ENCODE measurements at regions not wholly inside any gene's neighbourhood (a gene's known extent, or its start where the extent isn't known, plus 50 kb on each side); places are given as distances from the start of the nearest gene placed in this dataset.

GRCh38 chr5:6188976-6189375, 189.4 kb downstream of the MED10 start:
- BruUV-seq (replicated peaks) = no TSS peak
- ATAC-seq (no peak), DNase-seq (no peak)
- Histone ChIP-seq H2AFZ (ENCODE audit: low read length) (no peak overlapping the region), H3K4me2 (ENCODE audit: low read length) (no peak overlapping the region), H3K9me2 (replicated peaks; ENCODE audit: low read length) (no peaks in the 10 kb centered on the region), H3K79me2 (ENCODE audit: low read length) (no peaks in the 10 kb centered on the region), H3K9ac (ENCODE audit: low read length) (no peak overlapping the region), H3K9me3 (ENCODE audit: low read length) (no peaks in the 10 kb centered on the region), H3F3A (ENCODE audit: low read length, unreplicated experiment) (no peaks in the 10 kb centered on the region), H3K27me3 (ENCODE audit: low read length) (no peaks in the 10 kb centered on the region), H3K4me3 (ENCODE audit: low read length) (no peak overlapping the region), H3K27ac (ENCODE audit: low read length) (no peak overlapping the region), H4K20me1 (ENCODE audit: low read length) (no peaks in the 10 kb centered on the region), H3K36me3 (ENCODE audit: low read depth, low read length) (no peaks in the 10 kb centered on the region), H3K4me1 (ENCODE audit: insufficient read depth, low read length) (peaks cover 12% of the 10 kb centered on the region)
- intact Hi-C loops (cut with micrococcal nuclease) = no loop called here
- CTCF ChIA-PET = no interaction called here
- TF ChIP-seq CTCF (conservative IDR thresholded peaks at IDR 0.05; ENCODE audit: low read depth, low read length) = no peak
- TF ChIP-seq EZH2phosphoT487 (IDR thresholded peaks at IDR 0.05; ENCODE audit: borderline replicate concordance, low read length) = no peak
- TF ChIP-seq EZH2 (IDR thresholded peaks at IDR 0.05; ENCODE audit: low read length, unreplicated experiment) = no peak
- POLR2A ChIA-PET (ENCODE audit: unreplicated experiment) = no interaction called here

DNA sequence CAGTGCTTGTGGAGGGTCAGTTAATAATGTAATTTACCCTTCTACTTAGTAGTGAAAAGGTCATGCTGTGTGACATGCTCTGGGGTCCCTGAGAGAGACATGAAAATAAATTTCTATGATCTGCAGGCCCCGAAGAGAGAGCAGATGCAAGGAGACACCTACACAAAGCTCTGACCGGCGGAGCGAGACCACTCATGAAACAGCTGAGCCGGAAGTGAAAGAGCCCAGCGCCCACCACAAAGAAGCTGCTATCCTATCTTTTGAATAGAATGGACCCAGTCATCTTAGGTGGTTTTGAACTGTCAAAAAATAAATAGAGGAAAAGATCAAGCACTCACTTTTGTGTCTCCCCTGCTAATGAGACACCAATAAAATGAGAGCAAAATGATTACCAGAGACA, 190.0 kb downstream of the MED10 start:
- H3K9me2 ChIP-seq (replicated peaks; ENCODE audit: low read length) = no peaks in the 10 kb centered on the region
- no peaks in the 10 kb centered on the region for H3K27me3 ChIP-seq (ENCODE audit: low read length)
- no peak overlapping the region for H3K4me2 ChIP-seq (ENCODE audit: low read length)
- POLR2A ChIA-PET (ENCODE audit: unreplicated experiment) = no interaction called here
- no peaks in the 10 kb centered on the region for H3K9me3 ChIP-seq (ENCODE audit: low read length)
- H3K79me2 ChIP-seq (ENCODE audit: low read length) = no peaks in the 10 kb centered on the region
- H2AFZ ChIP-seq (ENCODE audit: low read length) = no peak overlapping the region
- H4K20me1 ChIP-seq (ENCODE audit: low read length) = no peaks in the 10 kb centered on the region
- no peak overlapping the region for H3K27ac ChIP-seq (ENCODE audit: low read length)
- intact Hi-C loops (cut with micrococcal nuclease) = no loop called here
- peaks cover 7% of the 10 kb centered on the region for H3K4me1 ChIP-seq (ENCODE audit: insufficient read depth, low read length)
- H3K4me3 ChIP-seq (ENCODE audit: low read length) = no peak overlapping the region
- BruUV-seq (replicated peaks) = no TSS peak
- ATAC-seq = no peak
- H3F3A ChIP-seq (ENCODE audit: low read length, unreplicated experiment) = no peaks in the 10 kb centered on the region
- DNase-seq = no peak
- CTCF ChIA-PET = no interaction called here
- no peaks in the 10 kb centered on the region for H3K36me3 ChIP-seq (ENCODE audit: low read depth, low read length)
- no peak overlapping the region for H3K9ac ChIP-seq (ENCODE audit: low read length)
- TF ChIP-seq EZH2 (IDR thresholded peaks at IDR 0.05; ENCODE audit: low read length, unreplicated experiment) (no peak), CTCF (conservative IDR thresholded peaks at IDR 0.05; ENCODE audit: low read depth, low read length) (no peak), EZH2phosphoT487 (IDR thresholded peaks at IDR 0.05; ENCODE audit: borderline replicate concordance, low read length) (no peak)

DNA sequence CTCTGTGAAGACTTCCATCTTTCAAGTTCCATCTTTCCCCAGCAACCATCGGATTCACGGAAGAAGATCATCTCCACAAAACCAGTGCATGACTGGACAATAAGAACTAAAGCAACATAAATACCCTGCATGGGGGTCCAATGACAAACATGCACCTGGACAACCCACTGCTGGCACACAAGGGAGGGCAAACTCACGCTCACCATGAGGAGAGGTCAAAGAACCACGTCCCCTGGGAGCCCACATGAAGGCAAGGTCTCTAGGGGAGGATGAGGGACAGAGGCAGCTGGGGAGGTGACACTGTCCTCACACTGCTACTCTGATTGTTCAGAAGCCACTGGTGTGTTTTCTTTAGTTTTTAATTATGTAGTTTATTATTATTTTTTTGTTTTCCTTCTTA, 190.8 kb downstream of the MED10 start:
- Histone ChIP-seq H3K9ac (ENCODE audit: low read length) (no peak overlapping the region), H2AFZ (ENCODE audit: low read length) (no peak overlapping the region), H3F3A (ENCODE audit: low read length, unreplicated experiment) (no peaks in the 10 kb centered on the region), H3K79me2 (ENCODE audit: low read length) (no peaks in the 10 kb centered on the region), H3K36me3 (ENCODE audit: low read depth, low read length) (no peaks in the 10 kb centered on the region), H3K9me2 (replicated peaks; ENCODE audit: low read length) (no peaks in the 10 kb centered on the region), H3K27ac (ENCODE audit: low read length) (no peak overlapping the region), H3K4me2 (ENCODE audit: low read length) (no peak overlapping the region), H3K4me1 (ENCODE audit: insufficient read depth, low read length) (no peaks in the 10 kb centered on the region), H3K4me3 (ENCODE audit: low read length) (no peak overlapping the region), H3K9me3 (ENCODE audit: low read length) (no peaks in the 10 kb centered on the region), H4K20me1 (ENCODE audit: low read length) (no peaks in the 10 kb centered on the region), H3K27me3 (ENCODE audit: low read length) (no peaks in the 10 kb centered on the region)
- no peak for TF ChIP-seq EZH2phosphoT487 (IDR thresholded peaks at IDR 0.05; ENCODE audit: borderline replicate concordance, low read length)
- TF ChIP-seq CTCF (conservative IDR thresholded peaks at IDR 0.05; ENCODE audit: low read depth, low read length) = no peak
- no peak for TF ChIP-seq EZH2 (IDR thresholded peaks at IDR 0.05; ENCODE audit: low read length, unreplicated experiment)
- intact Hi-C loops (cut with micrococcal nuclease) = no loop called here
- DNase-seq = no peak
- ChIA-PET CTCF (no interaction called here), POLR2A (ENCODE audit: unreplicated experiment) (no interaction called here)
- BruUV-seq (replicated peaks) = no TSS peak
- no peak for ATAC-seq

All from PC-3 (cell line).